HG02623 (cell line): ENCODE measurements at regions not wholly inside any gene's neighbourhood (a gene's known extent, or its start where the extent isn't known, plus 50 kb on each side); places are given as distances from the start of the nearest gene placed in this dataset.
"Not testable (repeated sequence)": the region's sequence is repeated elsewhere in the genome, so short reads cannot be mapped to it uniquely, and the experiment has no call there.

Experiments used
- ATAC-seq: cut with Tn5 transposase; IDR thresholded peaks from one replicate; pipeline ENCODE4 v1.9.1; 2021; ENCODE audit warnings: moderate library complexity; ENCODE audit not compliant: unreplicated experiment

DNA sequence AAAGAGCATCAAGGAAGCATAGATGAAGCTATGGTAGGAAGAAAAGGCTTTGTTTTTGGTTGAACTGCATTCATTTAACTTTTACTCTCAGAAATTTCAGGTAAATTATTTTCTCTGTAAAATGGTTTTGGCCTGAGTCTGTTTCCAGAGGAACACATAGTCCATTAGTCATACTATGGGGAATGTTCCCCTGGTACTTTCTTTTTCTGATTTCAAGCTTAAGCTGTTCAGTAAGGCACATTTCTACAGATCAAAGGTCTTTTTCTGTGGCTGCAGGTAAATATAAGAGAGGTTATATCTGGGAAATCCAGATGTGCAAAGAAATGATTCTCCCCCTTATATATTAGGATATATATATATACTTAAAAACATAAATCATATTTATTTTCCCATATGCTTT lies 1744.4 kb upstream of the ADGRL3 start:
- no peak for ATAC-seq

DNA sequence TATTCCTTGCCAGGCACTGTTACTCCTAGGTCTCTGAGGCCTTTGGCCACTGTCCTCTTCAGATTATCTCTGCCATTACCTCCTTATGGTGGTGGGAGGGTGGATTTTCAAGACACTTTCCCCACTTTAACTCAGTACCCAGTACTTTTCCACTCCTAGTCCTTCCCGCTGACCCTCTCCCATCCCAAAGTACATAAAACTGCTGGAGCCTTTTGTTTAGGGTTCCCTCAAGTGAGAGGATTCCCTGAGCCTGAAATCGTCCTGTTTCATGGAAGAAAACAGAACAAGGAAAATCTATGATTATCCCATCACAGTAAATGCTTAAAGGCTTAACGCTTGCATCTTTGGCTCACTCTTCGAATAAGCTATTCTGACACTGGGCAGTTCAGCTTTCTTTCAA lies 1742.5 kb upstream of the ADGRL3 start:
- no peak for ATAC-seq

DNA sequence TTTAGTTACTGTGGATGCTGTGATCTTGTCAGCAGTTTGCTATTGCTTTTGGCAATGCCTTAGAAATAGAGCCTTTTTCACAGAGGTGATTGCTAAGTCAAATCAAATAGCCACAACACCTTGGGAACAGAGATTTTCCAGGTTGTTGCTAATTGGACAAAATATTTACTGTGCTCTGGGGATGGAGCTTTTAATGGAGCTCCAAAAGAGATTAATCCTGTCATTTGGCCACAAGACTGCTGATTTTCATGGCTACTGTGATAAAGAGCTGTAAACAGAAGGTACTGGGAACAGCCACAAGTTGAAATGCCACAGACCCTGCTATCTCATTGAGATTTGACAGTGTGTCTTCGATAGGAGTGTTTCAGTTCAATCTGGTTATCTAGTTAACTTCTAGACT lies 1715.2 kb upstream of the ADGRL3 start:
- no peak for ATAC-seq

DNA sequence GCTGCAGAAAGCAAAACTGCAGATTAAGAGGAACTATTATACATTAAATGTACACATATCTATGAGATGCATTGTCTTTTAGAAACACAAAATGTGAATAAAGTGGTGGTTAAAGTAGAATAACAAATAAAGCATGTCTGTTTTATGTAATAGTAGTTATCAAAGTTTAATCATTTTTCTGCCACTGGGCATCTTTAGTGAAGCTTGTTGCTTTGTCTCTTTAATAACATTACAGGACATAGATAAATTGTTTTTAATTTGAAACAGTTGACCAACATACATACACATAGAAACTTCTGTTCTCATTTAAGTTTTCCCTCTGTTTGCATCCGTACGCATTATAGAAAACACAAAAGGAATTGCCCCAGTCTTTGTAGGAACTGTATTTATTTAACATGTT lies 1700.0 kb upstream of the ADGRL3 start:
- ATAC-seq = no peak

DNA sequence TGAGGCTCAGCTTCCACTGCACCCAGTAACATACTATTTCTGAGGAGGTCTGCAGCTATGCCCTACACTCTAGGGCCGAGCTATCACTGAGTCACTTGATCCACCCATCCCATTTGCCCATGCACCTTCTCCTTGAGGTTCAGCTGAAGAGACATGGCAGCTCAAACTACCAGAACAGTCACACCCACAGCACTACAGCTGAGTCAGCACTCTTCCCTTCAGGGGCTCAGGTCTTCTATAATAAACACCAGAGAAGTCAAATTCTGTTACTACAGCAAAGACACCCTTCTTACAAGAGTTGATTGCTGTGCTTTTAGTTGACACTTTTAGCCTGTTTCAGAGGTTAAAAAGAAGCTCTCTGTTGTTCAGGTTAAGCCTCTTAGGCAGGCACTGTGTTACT lies 1696.4 kb upstream of the ADGRL3 start:
- no peak for ATAC-seq

DNA sequence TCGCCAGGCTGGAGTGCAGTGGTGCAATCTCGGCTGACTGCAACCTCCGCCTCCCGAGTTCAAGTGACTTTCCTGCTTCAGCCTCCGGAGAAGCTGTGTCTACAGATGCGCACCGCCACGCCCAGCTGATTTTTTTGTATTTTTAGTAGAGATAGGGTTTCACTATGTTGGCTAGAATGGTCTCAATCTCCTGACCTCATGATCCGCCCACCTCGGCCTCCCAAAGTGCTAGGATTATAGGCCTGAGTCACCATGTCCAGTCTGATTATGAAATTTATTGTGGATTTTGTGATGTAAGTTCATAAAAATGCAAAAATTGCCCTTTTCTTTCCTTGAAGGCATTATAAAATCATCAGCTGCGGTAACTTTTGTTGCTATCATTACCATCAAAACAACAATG lies 1688.3 kb upstream of the ADGRL3 start:
- not testable (repeated sequence) for ATAC-seq

DNA sequence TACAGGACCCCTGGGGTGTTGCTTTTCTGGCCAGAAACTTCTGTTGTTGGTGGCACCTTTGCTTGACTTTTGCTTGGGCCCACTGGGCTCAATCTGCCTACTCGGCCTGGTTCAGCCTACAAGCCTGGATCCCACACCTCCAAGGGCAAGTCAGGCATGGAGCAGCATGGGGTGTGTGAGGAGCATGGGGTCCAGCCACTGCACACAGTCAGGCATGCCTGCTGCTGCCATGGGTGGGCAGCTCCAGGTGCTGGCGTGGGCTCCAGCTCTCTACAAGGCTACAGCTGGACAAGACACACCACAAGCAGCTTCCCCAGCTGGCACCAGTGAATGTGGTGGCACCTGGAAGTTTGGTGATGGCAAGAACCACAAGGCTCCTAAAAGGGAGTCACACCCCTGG lies 1683.1 kb upstream of the ADGRL3 start:
- ATAC-seq = no peak

DNA sequence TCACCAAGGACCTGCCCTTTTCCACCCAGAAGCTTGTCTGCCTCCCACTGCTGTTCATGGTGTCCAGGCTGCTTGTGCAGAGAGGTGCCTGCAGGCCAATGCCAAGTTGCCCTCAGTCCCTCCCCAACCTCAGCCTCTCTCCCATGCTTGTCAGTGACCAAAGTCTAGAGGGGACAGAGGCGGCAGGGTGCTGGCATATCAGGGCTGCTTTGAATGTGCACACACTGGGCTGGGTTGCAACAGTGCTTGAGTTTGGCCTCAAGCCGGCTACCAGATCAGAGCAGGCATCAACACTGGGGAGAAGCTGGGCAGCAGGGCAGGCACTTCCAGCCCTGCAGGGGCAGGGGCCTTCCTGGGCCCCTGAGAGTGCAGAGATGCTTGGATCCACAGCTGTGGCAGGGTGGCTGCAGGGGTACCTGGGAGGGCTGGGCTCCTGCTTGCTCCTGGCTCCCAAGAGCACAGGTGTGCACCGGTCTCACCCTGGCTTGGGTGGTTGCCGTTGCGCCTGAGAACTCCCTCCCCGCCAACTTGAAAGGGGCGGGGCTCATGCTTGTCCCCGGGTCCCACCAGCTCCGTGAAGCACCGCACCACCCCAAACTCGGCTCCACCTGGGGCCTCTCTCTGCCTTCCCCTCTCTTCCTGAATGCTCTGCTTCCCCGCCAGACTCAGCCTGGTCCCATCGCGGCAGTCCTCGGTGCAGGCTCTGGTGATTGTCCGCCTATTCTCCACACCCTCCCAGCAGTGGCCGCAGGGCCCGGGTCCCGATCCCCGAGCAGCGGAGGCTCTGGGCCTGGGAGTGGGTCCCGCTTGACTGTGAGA lies 1681.9 kb upstream of the ADGRL3 start:
- ATAC-seq = no peak

DNA sequence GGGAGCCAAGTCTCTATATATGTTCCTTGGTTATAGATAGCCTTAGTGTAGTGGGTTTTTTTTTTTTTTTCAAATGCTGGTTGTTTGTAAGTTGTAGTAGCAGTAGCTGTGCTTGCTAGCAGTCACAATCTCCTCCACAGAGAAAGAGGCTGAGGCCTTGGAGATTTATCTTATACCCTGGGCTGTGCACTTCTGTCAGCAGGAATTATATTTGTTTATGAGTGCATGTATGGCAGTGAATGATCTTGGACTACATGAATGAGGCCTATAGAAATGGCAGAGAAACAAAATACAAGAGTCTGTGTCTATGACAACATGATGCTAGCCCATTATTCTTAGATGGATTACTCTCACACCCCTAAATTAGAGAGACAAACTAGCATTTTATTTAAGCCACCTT lies 1674.2 kb upstream of the ADGRL3 start:
- ATAC-seq = no peak

DNA sequence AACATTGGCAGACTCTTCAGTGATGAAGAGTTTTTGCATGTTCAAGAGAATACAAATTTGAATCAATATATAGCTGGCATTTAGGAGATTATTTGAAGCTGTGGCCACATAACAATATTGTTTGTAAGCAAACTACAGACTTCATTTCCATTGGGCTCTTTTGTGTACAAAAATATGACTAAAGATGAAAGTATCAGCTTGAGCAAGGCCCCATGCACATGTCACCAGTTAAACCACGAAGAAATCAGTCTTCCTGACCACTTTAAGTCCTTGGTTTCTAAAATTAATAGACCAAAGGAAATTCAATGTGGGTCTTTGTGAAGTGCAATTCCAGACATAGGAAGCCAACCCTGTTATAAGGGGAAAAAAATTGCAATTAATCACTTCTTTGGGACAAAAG lies 1664.6 kb upstream of the ADGRL3 start:
- no peak for ATAC-seq

DNA sequence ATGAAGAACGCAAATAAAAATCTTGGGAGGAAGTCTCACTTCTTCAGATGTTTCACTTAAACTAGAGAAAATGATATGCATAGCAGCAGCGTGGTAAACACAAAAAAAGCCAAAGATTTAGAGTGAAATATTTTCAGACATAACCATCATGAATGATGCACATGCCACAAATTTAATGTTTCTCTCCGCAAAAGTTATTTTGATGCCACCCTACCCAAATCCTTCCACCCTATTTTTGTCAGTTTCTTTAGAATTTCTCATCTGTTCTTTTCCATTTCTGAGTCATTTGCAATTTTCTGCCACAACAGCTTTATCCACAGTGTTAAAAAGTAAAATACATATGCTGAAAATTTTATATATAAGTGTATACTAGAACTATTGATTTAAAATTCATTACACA lies 1663.7 kb upstream of the ADGRL3 start:
- no peak for ATAC-seq

DNA sequence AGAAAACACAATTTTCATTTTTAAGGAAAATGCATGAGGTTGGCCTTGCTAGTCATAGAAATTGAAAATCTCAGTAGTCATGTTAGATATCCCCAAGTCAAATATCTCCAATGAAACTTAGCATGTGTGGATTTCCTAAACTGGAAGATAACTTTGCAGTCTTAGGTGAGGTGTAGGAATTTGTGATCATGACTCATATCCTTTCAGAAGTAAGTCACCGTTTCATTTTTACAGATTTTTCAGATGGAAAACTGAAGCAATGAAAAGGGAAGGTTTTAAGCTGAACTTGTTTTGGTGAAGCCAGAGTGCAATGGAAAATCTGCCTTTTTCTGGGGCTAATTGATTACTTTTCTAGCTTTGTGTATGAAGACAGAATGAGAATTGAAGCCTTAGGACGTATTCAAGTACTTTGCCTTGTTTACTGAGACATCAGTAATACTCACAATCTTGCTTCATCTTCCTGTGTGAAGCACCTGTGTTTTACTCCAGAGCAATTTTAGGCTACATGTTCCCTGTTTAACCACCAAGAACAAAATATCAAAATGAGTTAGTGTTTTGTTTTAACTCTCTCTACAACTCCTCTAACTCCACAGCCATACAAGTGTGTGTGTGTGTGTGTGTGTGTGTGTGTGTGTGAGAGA lies 1662.8 kb upstream of the ADGRL3 start:
- ATAC-seq = no peak

DNA sequence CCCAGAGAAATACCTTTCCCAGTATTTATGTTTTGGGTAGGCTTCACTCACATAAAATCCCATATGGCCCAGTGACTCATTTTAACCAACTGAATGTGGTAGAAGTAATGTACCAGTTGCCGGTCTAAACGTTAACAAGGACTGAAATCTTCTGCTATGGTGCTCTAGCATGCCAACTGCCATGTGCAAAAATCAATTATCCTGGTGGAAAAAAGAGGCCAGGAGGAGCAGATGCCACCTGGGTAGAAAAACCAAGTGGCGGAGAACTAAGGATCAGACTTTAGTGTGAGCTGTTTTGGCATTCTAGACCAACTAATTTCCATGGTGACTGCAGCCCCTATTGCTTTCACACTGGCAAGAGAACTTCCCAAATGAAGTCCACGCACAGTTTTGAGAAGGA lies 1660.7 kb upstream of the ADGRL3 start:
- no peak for ATAC-seq

DNA sequence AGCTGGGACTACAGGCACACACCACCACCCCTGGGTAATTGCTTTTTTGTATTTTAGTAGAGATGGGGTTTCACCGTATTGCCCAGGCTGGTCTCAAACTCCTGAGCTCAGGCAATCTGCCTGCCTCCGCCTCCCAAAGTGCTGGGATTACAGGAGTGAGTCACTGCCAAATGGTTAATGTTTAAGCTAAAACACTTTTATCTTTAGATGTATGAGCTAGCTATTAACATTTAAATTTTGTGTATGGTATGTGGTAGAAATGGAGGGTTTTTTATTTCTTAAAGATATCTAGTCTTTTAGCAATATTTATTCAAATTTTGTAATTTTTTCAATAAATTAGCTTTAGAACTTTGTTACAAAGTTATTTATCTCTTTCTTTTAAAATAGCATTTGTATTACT lies 1659.8 kb upstream of the ADGRL3 start:
- no peak for ATAC-seq

DNA sequence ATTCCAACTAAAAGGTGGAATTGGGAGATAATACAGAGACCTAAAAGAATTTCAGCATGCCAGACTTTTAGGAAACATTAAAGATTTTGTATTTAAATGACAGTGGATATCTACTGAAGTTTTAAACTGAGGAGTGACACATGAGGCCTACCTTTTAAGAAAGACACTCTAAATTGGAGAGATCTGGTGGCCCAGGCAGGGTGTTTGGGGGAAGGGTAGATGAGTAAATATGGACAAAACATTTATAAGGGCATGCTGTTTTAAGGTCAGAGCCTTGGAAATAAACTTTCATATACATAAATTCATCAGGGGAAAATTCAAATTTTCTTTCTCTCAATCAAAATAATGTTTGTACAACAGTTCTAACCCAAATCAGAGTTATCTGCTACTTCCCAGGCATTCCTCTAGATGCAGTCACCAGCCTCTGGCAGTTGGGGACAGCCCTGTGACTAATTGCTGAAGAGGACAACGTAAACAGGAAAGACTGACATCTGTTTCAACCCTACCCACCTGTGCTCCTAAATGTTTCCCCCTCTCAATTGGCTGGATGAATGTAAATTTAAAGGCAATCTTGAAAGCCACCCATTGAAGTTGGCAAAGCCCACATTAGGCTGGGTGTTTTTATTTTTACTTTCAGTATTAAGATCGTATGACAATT lies 1646.9 kb upstream of the ADGRL3 start:
- peak; percentile 93 for ATAC-seq

DNA sequence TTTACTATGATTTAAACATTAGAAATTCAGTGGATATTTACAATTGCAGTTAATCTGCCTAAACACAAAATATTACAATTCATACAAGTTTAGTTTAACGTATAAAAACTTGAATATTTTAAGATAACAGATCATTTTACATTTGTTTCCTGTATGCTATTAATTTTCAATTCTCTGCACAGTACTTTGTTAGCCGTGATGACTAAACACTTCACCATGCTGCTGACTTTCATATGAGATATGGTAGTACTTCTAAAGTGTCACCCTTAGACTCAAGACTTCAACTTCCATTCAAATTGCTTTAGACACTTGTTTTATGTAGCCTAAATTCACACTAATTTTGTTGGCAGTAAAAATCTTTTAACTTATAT lies 1646.4 kb upstream of the ADGRL3 start:
- ATAC-seq = peak; percentile 62

DNA sequence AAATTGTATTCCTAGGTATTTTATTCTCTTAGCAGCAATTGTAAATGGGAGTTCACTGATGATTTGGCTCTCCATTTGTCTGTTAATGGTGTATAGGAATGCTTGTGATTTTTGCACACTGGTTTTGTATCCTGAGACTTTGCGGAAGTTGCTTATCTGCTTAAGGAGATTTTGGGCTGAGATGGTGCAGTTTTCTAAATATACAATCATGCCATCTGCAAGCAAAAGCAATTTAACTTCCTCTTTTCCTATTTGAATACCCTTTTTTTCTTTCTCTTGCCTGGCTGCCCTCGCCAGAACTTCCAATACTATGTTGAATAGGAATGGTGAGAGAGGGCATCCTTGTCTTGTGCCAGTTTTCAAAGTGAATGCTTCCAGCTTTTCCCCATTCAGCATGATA lies 1643.9 kb upstream of the ADGRL3 start:
- ATAC-seq = not testable (repeated sequence)

DNA sequence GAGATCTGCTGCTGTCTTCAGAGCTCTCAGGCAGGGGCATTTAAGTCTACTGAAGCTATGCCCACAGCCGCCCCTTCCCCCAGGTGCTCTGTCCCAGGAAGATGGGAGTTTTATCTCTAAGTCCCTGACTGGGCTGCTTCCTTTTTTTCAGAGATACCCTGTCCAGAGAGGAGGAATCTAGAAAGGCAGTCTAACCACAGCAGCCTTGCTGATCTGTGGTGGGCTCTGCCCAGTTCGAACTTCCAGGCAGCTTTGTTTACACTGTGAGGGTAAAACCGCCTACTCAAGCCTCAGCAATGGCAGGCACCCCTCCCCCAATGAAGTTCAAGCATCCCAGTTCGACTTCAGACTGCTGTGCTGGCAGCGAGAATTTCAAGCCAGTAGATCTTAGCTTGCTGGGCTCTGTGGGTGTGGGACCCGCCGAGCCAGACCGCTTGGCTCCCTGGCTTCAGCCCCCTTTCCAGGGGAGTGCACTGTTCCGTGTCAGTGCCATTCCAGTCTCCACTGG lies 1639.9 kb upstream of the ADGRL3 start:
- not testable (repeated sequence) for ATAC-seq

DNA sequence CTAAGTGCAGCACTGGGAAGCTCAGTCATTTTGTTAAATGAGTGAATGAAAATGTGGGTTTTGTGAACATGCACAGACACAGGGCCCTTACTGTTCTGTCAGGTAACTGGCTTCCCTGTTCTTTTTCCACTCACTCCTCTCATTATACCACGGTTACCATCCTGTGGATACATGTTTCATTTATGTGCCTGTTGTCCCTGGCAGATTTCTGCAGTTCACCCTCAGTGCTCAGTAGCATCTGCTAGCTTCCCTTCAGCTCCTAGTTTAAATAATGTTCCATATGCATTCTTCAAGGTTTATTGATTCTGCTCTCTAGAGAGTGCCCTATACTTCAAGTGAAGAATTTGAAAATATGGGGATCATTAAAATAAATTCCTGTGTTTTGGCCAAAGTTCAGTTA lies 1634.3 kb upstream of the ADGRL3 start:
- ATAC-seq = no peak

DNA sequence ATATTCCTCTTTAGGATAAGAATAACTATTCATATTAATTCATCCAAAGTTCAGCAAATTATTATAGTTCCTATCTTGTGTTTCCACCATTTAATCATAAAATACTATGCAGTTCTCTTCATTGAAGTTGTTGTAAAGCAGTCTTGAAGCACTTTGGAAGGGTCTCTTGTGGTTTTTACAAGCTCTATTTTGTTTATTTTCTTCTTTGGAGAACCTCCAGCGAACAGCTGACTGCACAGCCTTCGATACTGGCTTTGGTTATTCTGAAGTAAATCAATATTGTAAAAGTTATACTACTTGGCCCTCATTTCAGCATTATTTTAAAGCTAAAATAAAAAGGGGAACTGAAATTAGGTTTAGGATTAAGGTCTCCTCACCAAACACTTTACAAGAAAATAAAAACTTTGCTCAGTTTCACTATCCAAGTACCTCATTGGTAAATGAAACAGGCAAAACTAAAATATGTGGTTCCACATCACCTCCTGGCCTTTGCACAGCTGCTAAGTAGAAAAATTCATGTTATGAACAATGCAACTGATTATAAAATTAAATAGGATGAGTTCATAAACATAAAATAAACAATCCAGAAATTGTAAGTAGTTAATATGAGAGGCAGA lies 1629.2 kb upstream of the ADGRL3 start:
- ATAC-seq = peak; percentile 87

DNA sequence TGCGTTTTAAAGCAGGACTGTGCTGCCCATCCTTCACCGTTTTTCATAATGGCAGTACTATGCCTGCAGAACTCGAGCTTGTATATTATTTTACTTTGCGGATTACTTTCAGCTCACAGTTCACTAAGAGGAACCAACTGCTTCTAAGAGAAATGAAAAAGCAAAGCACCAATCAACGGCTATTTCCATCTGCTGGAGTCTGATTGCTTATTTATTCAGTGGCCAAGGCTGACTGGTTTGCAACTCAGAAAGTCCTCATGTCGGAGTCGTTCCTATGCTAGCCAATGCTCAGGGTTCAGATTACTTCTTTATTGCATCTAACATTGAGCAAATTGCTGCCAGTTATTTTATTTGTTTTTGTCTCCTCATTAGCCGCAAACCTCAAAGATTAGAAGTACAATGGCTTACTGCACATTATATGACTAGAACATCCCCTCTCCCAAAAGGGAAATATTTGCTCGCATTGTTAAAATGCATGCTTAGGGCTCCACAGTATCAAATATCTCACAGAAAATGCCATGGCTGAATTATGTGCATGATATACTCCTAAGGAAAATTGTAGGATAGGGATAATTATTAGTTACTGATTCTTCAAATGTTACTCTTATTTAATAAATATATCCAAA lies 1628.2 kb upstream of the ADGRL3 start:
- no peak for ATAC-seq
